Epidermal melanocyte (primary cell): ENCODE measurements at regions not wholly inside any gene's neighbourhood (a gene's known extent, or its start where the extent isn't known, plus 50 kb on each side); places are given as distances from the start of the nearest gene placed in this dataset.

Experiments
- DNase-seq: peaks from one replicate; pipeline ENCODE4 v3.0.0; 2011; ENCODE audit warnings: low spot score; ENCODE audit not compliant: insufficient read length

- DNase-seq: no peak
These were observed 849.1 kb downstream of the USP25 start for GRCh38 chr21:16578912-16579311.

DNA sequence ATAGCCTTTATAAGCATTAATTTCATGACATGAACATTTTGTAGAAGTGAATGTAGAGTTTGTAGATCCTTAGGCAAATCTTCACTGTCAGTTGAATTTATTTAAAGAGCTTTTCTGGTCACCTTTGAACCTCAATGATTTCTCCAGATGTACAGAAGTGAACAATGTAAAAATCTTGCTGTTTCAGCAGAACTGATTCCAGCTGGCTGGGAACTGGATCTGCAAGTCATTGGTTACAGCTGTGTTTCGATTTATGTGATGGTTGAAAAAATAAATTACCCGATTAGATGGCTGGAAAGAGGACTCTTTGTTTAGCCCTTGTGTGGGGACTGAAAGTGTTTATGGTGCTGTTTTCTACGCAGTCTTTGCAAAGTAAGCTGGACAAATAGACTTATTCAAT lies 849.8 kb downstream of the USP25 start:
- DNase-seq: peak; percentile 25

DNA sequence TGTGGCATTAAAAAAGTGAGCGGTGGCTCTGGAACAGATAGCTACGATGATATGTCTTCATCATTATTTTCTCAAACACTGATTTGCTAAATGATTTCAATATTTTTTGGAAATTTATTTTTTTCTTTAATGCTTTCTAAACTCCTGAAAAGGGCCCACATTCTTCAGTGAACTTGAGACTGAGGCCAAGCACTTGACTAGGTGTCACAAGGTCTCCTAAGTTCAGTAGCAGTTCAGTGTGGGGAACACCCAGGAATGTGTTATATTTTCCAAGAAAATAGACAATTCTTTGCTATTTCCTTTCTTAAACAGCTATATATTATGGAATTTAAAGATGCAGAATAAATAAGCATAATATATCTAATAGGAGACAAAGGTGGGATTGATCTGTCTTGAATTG lies 850.9 kb downstream of the USP25 start:
- no peak for DNase-seq

- no peak for DNase-seq
These were observed 853.8 kb downstream of the USP25 start for GRCh38 chr21:16583556-16583955.

DNA sequence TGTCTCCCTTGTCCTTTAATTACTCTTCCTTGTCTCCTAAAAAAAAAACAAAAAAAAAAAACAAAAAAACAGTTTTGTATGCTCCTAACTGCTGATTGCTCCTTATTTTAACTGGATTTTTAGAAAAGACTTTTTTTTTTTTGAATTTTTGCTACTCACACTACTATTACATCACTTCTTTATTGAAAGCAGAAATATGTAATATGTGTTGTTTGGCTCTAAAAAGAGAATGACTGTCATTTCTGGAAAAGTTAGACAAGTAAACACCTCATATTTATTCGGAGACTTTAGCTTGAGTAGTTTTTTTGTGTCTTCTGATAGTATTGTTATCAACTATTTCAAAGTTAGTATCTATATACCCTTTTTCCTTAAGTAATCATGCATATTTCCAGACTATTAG lies 855.0 kb downstream of the USP25 start:
- no peak for DNase-seq

- no peak for DNase-seq
These were observed 856.1 kb downstream of the USP25 start for GRCh38 chr21:16585896-16586295.

DNA sequence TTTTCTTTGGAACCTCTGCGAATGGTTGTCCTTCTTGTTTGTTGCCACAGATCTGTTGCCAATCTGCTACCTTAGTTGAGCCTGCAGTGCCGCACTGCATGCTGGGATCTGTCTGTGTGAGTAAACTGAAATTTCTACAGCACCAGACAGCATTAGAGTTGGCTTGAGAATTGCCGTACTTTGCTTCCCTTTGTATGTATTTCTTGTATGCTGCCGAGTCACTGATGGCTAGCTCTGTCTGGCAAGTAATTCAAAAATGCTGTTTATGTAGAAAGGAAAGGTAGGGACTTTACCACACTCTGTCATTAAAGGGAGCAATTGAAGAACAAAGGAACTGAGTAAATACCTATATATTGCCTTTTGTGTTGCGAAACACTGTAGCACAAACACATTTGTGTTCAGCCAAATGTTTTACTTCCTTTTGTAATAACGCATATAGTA lies 857.4 kb downstream of the USP25 start:
- DNase-seq: no peak

DNA sequence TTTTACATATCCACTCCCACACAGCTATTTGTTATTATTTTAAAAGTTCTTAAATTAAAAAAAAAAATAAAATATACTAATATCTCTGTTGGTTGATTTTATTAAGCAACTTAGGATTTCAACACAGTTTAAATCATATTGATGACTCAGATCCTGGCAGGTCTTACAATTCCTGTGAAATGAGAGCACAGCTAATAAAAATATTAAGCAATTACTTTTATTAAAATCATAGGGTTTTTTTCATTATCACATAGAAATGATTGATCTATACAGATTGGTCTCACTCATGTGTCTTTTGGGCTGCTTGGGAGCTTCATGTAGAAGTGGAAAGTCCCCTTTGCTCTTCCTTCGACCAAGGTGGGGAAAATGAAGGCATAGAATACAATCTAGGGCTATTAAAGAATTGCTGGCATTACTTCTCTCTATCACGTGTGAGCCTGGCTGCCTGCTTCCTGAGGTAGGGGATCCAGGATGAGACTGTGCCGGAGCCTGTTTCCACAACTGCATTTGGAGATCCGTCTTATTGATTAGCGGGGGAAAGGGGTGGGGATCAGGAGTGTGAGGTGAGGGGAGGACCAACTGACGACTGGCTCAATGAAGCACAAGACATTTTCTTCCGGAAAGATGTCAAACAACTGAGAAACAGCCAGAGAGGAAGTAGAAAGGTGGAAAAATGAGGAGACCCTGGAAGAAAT lies 858.0 kb downstream of the USP25 start:
- DNase-seq: no peak

- peak; percentile 30 for DNase-seq
These were observed 858.7 kb downstream of the USP25 start for GRCh38 chr21:16588433-16588860.

DNA sequence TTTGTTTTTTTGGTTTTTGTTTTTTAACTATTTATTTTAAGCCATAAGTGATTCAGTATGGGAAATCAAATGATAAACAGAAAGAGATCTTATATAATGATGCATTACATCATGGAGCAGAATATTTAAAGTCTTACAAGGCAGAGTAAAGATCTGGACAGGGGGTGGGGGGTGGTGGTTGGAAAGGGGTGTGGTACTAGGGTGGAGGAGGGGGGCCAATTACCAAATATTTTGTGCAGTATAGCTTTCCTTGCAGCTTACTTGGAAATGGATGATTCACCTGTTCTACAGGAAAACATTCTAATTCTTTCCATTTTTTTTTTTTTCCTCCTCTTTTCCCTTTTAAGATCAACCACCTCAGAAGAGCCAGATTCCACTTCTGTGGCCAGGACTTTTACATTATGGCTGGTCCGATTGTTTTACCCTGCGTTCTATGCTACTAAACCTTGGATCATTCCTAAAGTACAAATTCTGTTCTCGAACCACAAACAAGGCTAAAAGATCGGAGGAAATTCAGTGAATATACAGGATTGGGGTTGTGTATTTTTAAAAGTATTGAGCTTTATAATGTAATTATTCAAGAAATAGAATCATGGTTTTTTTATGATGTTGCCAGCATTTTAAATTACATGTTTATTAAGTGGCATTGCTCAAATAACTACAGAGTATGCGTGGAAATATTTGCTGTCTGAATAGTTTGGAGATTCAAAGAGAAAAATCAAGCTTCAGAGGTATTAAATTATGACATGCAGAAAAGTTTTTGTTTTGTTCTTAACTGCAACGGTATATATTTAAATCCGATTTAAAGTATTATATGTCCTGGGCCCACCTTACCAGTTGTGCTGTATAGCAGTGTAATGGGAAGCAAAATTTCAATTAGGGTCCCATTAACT lies 859.5 kb downstream of the USP25 start:
- DNase-seq: no peak

DNA sequence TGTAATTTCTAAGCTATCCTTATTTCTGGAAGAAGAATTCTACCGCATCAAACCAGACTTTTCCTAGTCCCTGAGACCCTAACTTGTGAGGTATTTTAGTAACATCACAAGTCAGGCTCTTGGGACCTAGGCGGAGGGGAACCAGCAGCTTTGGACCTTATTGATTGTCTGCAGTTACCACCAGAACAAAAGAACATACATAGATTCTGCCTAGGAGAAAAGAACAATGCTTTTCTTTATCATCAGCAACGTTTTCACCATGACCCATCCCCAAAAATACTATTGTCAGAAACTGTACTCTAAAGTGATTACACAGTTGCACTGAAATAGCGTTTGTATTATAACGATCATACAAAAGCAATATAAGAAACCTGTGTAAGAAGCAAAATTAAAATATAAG lies 860.4 kb downstream of the USP25 start:
- DNase-seq: no peak

GRCh38 chr21:16590641-16591292 lies 861.0 kb downstream of the USP25 start:
- no peak for DNase-seq

DNA sequence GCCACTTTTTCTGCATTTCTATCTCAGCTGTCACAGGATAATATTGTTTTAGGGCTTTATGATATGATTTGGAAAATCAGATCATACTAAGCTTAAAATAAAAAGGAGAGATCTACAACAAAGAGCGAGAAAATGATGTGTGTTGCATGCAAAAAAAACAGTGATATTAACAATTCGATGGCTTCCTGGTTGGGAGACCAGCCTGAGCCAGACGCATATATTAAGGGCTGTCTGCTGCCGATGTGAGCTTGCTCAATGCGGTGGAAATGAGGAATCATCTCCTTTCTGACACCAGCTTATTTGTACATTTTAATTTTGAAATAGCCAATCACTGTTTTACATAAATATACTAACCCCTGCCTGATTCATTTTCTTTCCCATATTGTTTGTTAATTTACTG lies 862.6 kb downstream of the USP25 start:
- DNase-seq: no peak

- no peak for DNase-seq
These were observed 864.4 kb downstream of the USP25 start for GRCh38 chr21:16594191-16594590.

- no peak for DNase-seq
These were observed 866.6 kb downstream of the USP25 start for GRCh38 chr21:16596369-16596768.

- no peak for DNase-seq
These were observed 868.0 kb downstream of the USP25 start for GRCh38 chr21:16597753-16598152.

GRCh38 chr21:16605597-16605996 lies 875.8 kb downstream of the USP25 start:
- DNase-seq: no peak

DNA sequence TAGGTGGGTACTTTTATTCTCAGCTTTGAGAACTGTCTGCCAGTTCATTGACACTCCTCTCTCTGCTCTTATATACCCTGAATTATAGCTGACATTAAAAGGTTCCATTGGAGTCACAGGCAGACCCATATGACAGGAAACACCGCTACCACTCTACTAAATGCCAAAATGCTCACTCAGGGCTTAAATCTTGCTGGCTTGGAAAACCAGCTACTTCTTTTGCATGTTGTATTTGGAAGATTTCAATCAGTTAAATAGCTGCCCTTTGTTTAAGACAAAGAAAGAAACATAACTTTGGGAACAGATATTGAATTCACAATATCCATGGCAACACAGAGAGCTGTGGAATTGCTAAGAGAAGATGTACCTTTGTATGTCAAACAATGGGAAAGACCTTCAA lies 876.5 kb downstream of the USP25 start:
- no peak for DNase-seq

- DNase-seq: no peak
These were observed 878.5 kb downstream of the USP25 start for GRCh38 chr21:16608209-16608830.

DNA sequence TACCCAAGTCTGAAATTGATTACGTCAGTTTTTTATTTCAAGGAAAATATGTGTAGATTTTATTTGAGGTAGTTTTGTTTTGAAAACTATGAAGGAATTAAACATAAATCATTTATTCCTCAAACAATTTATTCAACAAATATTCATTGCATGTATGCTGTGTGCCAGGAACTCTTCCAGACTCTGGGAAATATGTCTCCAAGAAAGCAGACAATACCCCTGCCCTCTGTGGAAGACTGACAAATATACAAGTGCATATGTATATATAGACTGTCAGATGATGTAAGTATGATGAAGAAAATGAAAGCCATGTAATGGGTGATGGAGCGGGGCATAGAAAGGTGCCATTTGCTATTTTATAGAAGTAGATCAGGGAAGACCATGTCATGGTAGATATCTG lies 889.5 kb downstream of the USP25 start:
- no peak for DNase-seq

DNA sequence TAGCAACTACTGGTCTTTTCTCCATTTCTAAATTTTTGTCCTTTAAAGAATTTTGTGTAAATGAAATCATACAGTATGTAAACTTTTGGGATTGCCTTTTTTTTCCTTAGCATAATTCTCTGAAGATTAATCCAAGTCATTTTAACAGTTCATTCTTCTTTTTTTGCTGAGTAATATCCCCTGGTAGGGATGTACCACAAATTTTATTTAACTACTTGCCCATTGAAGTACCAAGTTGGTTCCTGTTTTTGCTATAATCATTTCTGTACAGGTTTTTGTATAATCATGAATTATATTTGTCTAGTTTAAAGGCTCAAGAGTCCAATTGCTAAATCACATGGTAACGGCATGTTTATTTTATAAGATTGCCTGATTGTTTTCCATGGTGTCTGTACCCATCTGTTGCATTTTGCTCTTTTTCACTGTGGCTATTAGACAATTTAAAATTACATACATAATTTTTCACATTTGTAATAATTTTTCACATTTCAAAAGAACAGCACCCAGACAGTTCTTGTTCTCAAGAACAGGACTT lies 891.1 kb downstream of the USP25 start:
- DNase-seq: no peak
